Medulla oblongata (tissue), 1 donor: ENCODE measurements at regions not wholly inside any gene's neighbourhood (a gene's known extent, or its start where the extent isn't known, plus 50 kb on each side); places are given as distances from the start of the nearest gene placed in this dataset.

Experiments used
- DNase-seq: peaks from one replicate; pipeline ENCODE4 v3.0.0-alpha.2; 2015; ENCODE audit errors: extremely low spot score

- DNase-seq, result no peak
These were observed 59.2 kb upstream of the ETAA1 start for GRCh38 chr2:67337903-67338302.

GRCh38 chr2:67338601-67339233 is 58.4 kb upstream of the ETAA1 start:
- no peak for DNase-seq

GRCh38 chr2:67339234-67339885 is 57.8 kb upstream of the ETAA1 start:
- DNase-seq, result no peak

- no peak for DNase-seq
These were observed 56.8 kb upstream of the ETAA1 start for GRCh38 chr2:67340133-67341011.

- no peak for DNase-seq
These were observed 56.2 kb upstream of the ETAA1 start for GRCh38 chr2:67341012-67341318.

GRCh38 chr2:67341336-67341735 is 55.8 kb upstream of the ETAA1 start:
- DNase-seq, result no peak

- no peak for DNase-seq
These were observed 54.7 kb upstream of the ETAA1 start for GRCh38 chr2:67342394-67342793.

- no peak for DNase-seq
These were observed 50.3 kb upstream of the ETAA1 start for GRCh38 chr2:67346718-67347407.
